ENCODE measurements at regions not wholly inside any gene's neighbourhood (a gene's known extent, or its start where the extent isn't known, plus 50 kb on each side); places are given as distances from the start of the nearest gene placed in this dataset.
A peak's percentile ranks its signal among the peaks of the same experiment; 100 is the strongest.

DNA sequence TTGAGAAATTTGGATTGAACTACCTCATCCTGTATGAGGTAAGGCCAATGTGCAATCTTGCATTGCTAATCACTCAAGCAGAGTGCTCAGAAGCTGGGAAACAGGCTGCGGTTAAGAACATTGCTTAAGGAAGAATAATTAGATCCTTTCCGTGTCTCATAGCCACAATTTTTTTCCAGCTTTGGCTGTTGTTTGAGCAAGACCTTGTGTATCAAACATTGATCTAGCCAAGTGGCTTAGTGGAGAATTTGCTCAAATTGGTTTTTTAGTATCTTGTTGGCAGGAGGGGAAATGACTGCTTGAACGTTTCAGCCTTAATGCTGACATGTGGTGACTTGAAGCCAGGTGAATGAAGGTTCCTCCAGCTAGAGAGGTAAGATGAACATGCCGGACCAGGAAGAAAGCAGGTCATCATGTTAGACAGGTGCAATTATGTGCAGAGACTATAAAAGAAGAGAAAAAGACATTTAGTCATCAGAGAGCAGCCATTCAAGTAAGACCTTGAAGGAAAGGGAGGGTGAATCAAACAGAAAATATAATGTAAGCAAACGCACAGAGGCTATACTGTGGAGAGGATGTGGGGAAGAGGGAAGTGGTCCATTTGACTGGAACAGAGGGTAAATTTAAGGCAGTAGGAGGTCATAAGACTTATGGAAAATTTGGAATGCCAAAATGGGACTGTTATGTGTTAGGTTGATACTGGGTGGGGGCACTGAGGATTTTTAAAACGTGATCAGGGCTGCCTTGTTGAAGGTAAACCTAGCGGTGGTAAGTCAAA lies 98.9 kb upstream of the CYP1B1 start:
- TF ChIP-seq, protein P1, sequence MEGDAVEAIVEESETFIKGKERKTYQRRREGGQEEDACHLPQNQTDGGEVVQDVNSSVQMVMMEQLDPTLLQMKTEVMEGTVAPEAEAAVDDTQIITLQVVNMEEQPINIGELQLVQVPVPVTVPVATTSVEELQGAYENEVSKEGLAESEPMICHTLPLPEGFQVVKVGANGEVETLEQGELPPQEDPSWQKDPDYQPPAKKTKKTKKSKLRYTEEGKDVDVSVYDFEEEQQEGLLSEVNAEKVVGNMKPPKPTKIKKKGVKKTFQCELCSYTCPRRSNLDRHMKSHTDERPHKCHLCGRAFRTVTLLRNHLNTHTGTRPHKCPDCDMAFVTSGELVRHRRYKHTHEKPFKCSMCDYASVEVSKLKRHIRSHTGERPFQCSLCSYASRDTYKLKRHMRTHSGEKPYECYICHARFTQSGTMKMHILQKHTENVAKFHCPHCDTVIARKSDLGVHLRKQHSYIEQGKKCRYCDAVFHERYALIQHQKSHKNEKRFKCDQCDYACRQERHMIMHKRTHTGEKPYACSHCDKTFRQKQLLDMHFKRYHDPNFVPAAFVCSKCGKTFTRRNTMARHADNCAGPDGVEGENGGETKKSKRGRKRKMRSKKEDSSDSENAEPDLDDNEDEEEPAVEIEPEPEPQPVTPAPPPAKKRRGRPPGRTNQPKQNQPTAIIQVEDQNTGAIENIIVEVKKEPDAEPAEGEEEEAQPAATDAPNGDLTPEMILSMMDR (IDR thresholded peaks at IDR 0.05): no peak
- TF ChIP-seq POLR2A (IDR thresholded peaks at IDR 0.05): no peak
- peak; percentile 54 to 79 for TF ChIP-seq POLR2AphosphoS5 (IDR thresholded peaks at IDR 0.05)
- TF ChIP-seq EP300 (IDR thresholded peaks at IDR 0.05): peak in 1 of 4 donors; percentile 67

Data from upper lobe of left lung (tissue), 4 donors.